CD4-positive, alpha-beta T cell (primary cell): ENCODE measurements at regions not wholly inside any gene's neighbourhood (a gene's known extent, or its start where the extent isn't known, plus 50 kb on each side); places are given as distances from the start of the nearest gene placed in this dataset.

Experiments used
- ATAC-seq: fragments of 200-7000 bp; cut with Tn5 transposase; one replicate; pipeline ENCODE4 v1.10.0; 2022; ENCODE audit warnings: mild to moderate bottlenecking; ENCODE audit not compliant: poor library complexity
- CTCF ChIA-PET: fragments of 350-600 bp; sonication (Branson Sonifier 250); formaldehyde crosslinking; loops from one replicate; lab custom pipeline; 2021; ENCODE audit warnings: antibody characterized with exemption, inconsistent platforms; lab: Charles Lee
- POLR2A ChIA-PET: fragments of 350-600 bp; sonication (Branson Sonifier 250); formaldehyde crosslinking; loops from one replicate; lab custom pipeline; 2021; ENCODE audit warnings: antibody characterized with exemption, inconsistent platforms; lab: Charles Lee
- DNase-seq, 14 experiments: peaks; one replicate each; pipeline ENCODE4 v3.0.0-alpha.2; 2013 to 2020; ENCODE audit warnings: mixed read lengths in 2 of 14
- H3K27ac ChIP-seq, 2 donors: one replicate each; pipeline versions ENCODE4 v1.5.1 to v1.7.0; 2013; ENCODE audit warnings: low read length in 2 of 2, low read depth in 1 of 2, mild to moderate bottlenecking in 1 of 2
- H3K27me3 ChIP-seq, 2 experiments: 1 replicate in 1 of 2; 2 replicates in 1 of 2; pipeline versions ENCODE4 v1.6.1 to v1.7.0; 2013; ENCODE audit warnings: low read length in 2 of 2, control low read depth in 1 of 2, mild to moderate bottlenecking in 1 of 2, moderate library complexity in 1 of 2; ENCODE audit not compliant: insufficient read depth in 2 of 2, control insufficient read depth in 1 of 2
- H3K36me3 ChIP-seq: one replicate; pipeline ENCODE4 v1.6.1; 2013; ENCODE audit warnings: low read length, control low read depth; ENCODE audit not compliant: insufficient read depth
- H3K4me1 ChIP-seq: one replicate; pipeline ENCODE4 v1.6.1; 2013; ENCODE audit warnings: low read length, control low read depth; ENCODE audit not compliant: insufficient read depth
- H3K4me3 ChIP-seq: one replicate; pipeline ENCODE4 v1.5.1; 2013; ENCODE audit warnings: mild to moderate bottlenecking, low read length, moderate library complexity
- H3K9me3 ChIP-seq, 2 experiments: 1 replicate in 1 of 2; 2 replicates in 1 of 2; pipeline versions ENCODE4 v1.6.1 to v1.7.0; 2013; ENCODE audit warnings: low read length in 2 of 2, mild to moderate bottlenecking in 2 of 2, control low read depth in 1 of 2, moderate library complexity in 1 of 2; ENCODE audit not compliant: control insufficient read depth in 1 of 2, insufficient read depth in 1 of 2
- H3K27ac Mint-ChIP-seq: one replicate; pipeline ENCODE4 v1.8.0; 2020; ENCODE audit warnings: mixed read lengths
- H3K27me3 Mint-ChIP-seq: one replicate; pipeline ENCODE4 v1.8.0; 2021; ENCODE audit warnings: mixed read lengths
- H3K36me3 Mint-ChIP-seq: one replicate; pipeline ENCODE4 v1.8.0; 2021; ENCODE audit warnings: low read depth, mixed read lengths
- H3K4me1 Mint-ChIP-seq: one replicate; pipeline ENCODE4 v1.8.0; 2021; ENCODE audit warnings: low read depth, mixed read lengths
- H3K4me3 Mint-ChIP-seq: one replicate; pipeline ENCODE4 v1.8.0; 2020; ENCODE audit warnings: mild to moderate bottlenecking, mixed read lengths
- H3K9me3 Mint-ChIP-seq: one replicate; pipeline ENCODE4 v1.8.0; 2020; ENCODE audit warnings: mixed read lengths
- CTCF ChIP-seq: fragments of 200-600 bp; IDR thresholded peaks from one replicate; pipeline ENCODE4 v1.8.0; 2022; ENCODE audit warnings: antibody characterized with exemption, mild to moderate bottlenecking
- intact Hi-C, 2 experiments: fragments of 100-400 bp; cut with DNase I in 1 of 2; cut with micrococcal nuclease in 1 of 2; formaldehyde crosslinking; loops; one replicate each; pipeline versions ENCODE4 v1.15.1 to v1.9.0; 2023 to 2025; cut with DNase I, micrococcal nuclease

- Histone ChIP-seq H3K36me3 (no peaks in the 10 kb centered on the region), H3K27me3 (no peaks in the 10 kb centered on the region), H3K9me3 (no peaks in the 10 kb centered on the region), H3K27ac (no peak overlapping the region), H3K4me3 (no peak overlapping the region), H3K4me1 (no peaks in the 10 kb centered on the region)
- POLR2A ChIA-PET: no interaction called here
- Mint-ChIP-seq H3K27ac (no peak overlapping the region), H3K36me3 (no peaks in the 10 kb centered on the region), H3K9me3 (no peaks in the 10 kb centered on the region), H3K4me1 (no peaks in the 10 kb centered on the region), H3K4me3 (no peak overlapping the region), H3K27me3 (no peaks in the 10 kb centered on the region)
- TF ChIP-seq CTCF: no peak
- DNase-seq (no peak), ATAC-seq (no peak)
- CTCF ChIA-PET: no interaction called here
- intact Hi-C loops: no loop called here
Observed at GRCh38 chr3:36258421-36258820, 121.9 kb upstream of the STAC start.

- H3K4me3 ChIP-seq: no peak overlapping the region
- Mint-ChIP-seq H3K9me3 (no peaks in the 10 kb centered on the region), H3K27ac (no peak overlapping the region), H3K4me3 (no peak overlapping the region), H3K27me3 (no peaks in the 10 kb centered on the region), H3K4me1 (no peaks in the 10 kb centered on the region), H3K36me3 (no peaks in the 10 kb centered on the region)
- no peaks in the 10 kb centered on the region for H3K4me1 ChIP-seq
- H3K27me3 ChIP-seq: no peaks in the 10 kb centered on the region
- no peak for TF ChIP-seq CTCF
- ATAC-seq: no peak
- no peaks in the 10 kb centered on the region for H3K36me3 ChIP-seq
- DNase-seq: no peak
- H3K27ac ChIP-seq: no peak overlapping the region
- POLR2A ChIA-PET: no interaction called here
- intact Hi-C loops: no loop called here
- H3K9me3 ChIP-seq: peaks cover 0 to 10% of the 10 kb centered on the region in 2 experiments
- CTCF ChIA-PET: no interaction called here
Observed at GRCh38 chr3:36259580-36259979, 120.7 kb upstream of the STAC start.

GRCh38 chr3:36269274-36269673 lies 111.0 kb upstream of the STAC start:
- Histone ChIP-seq H3K4me3 (no peak overlapping the region), H3K9me3 (peaks cover 0 to 9% of the 10 kb centered on the region in 2 experiments), H3K36me3 (no peaks in the 10 kb centered on the region), H3K27me3 (no peaks in the 10 kb centered on the region), H3K27ac (no peak overlapping the region), H3K4me1 (no peaks in the 10 kb centered on the region)
- Mint-ChIP-seq H3K27ac (no peak overlapping the region), H3K4me1 (no peaks in the 10 kb centered on the region), H3K4me3 (no peak overlapping the region), H3K36me3 (no peaks in the 10 kb centered on the region), H3K9me3 (peaks cover 2% of the 10 kb centered on the region), H3K27me3 (no peaks in the 10 kb centered on the region)
- ATAC-seq (no peak), DNase-seq (no peak)
- TF ChIP-seq CTCF: no peak
- ChIA-PET POLR2A (no interaction called here), CTCF (no interaction called here)
- intact Hi-C loops: no loop called here
